ENCODE measurements at regions not wholly inside any gene's neighbourhood (a gene's known extent, or its start where the extent isn't known, plus 50 kb on each side); places are given as distances from the start of the nearest gene placed in this dataset.

GRCh38 chr6:81813305-81813704 lies 60.8 kb upstream of the TENT5A start:
- H3K18ac ChIP-seq (ENCODE audit: extremely low read depth, low read length) = no peak overlapping the region
- no peak overlapping the region for H3K4me3 ChIP-seq (ENCODE audit: extremely low read depth in 1 of 4, insufficient read depth in 2 of 4, low read depth in 3 of 4, low read length in 4 of 4)
- CTCF ChIA-PET (ENCODE audit: partially characterized antibody) = interaction anchor here (1.2 kb wide), 1 partner anchor 10 kb away, joined by 3 read pairs; no protein-coding TSS in a partner anchor
- H4K20me1 ChIP-seq (replicated peaks in 1 of 2; ENCODE audit: control insufficient read depth in 1 of 2, insufficient read depth in 2 of 2, low read length in 2 of 2) = no peaks in the 10 kb centered on the region
- H3K23ac ChIP-seq (ENCODE audit: insufficient read length) = no peak overlapping the region
- H3K4me2 ChIP-seq (ENCODE audit: insufficient read depth in 1 of 2, low read depth in 2 of 2, low read length in 2 of 2) = no peak overlapping the region
- TF ChIP-seq CEBPB (IDR thresholded peaks at IDR 0.05; ENCODE audit: low read depth, low read length) (no peak), SIRT6 (IDR thresholded peaks at IDR 0.05; ENCODE audit: low read length) (no peak), POLR2A (IDR thresholded peaks at IDR 0.05; ENCODE audit: control extremely low read depth in 1 of 2, low read depth in 2 of 2, low read length in 2 of 2) (no peak), HDAC6 (IDR thresholded peaks at IDR 0.05; ENCODE audit: low read depth, low read length) (no peak), SRF (IDR thresholded peaks at IDR 0.05; ENCODE audit: low read depth, low read length) (no peak), E2F6 (IDR thresholded peaks at IDR 0.05) (no peak), ATF3 (IDR thresholded peaks at IDR 0.05; ENCODE audit: insufficient read depth, low read depth, low read length) (no peak)
- H2BK5ac ChIP-seq (ENCODE audit: low read depth, low read length) = no peak overlapping the region
- no peak overlapping the region for H3K9ac ChIP-seq (replicated peaks in 1 of 4; ENCODE audit: extremely low read depth in 1 of 4, low read depth in 3 of 4, low read length in 3 of 4)
- H2BK12ac ChIP-seq (ENCODE audit: low read depth, low read length) = no peak overlapping the region
- H4K5ac ChIP-seq (ENCODE audit: insufficient read length, low read depth, low read length) = no peak overlapping the region
- H2AFZ ChIP-seq (ENCODE audit: low read length) = no peak overlapping the region
- H3K27ac ChIP-seq (ENCODE audit: low read depth, low read length) = no peak overlapping the region
- FAIRE-seq (no peak), DNase-seq (ENCODE audit: low read depth in 1 of 2, low spot score in 2 of 2) (no peak)
- H3K36me3 ChIP-seq (ENCODE audit: control insufficient read depth in 2 of 4, insufficient read depth in 4 of 4, low read length in 3 of 4) = no peaks in the 10 kb centered on the region
- no peak overlapping the region for H2BK15ac ChIP-seq (ENCODE audit: low read length)
- H4K91ac ChIP-seq (replicated peaks; ENCODE audit: insufficient read length, low read length) = no peak overlapping the region
- H3K4me1 ChIP-seq (replicated peaks in 1 of 4; ENCODE audit: control insufficient read depth in 3 of 4, insufficient read depth in 4 of 4, low read length in 3 of 4) = no peaks in the 10 kb centered on the region
- H3K79me1 ChIP-seq (ENCODE audit: low read depth, low read length) = no peaks in the 10 kb centered on the region
- H2AK5ac ChIP-seq (ENCODE audit: low read depth, low read length) = no peak overlapping the region
- POLR2A ChIA-PET (ENCODE audit: partially characterized antibody) = no interaction called here
- H4K8ac ChIP-seq (ENCODE audit: extremely low read depth, insufficient read depth, low read length) = no peak overlapping the region
- H3K14ac ChIP-seq (ENCODE audit: insufficient read length) = no peak overlapping the region
- no peaks in the 10 kb centered on the region for H3K79me2 ChIP-seq (ENCODE audit: control insufficient read depth in 1 of 2, insufficient read depth in 2 of 2, low read length in 2 of 2)
- H3K56ac ChIP-seq (replicated peaks; ENCODE audit: insufficient read length, low read depth, low read length) = no peak overlapping the region
- no peak overlapping the region for H2BK120ac ChIP-seq (replicated peaks; ENCODE audit: low read depth, low read length)
- no peaks in the 10 kb centered on the region for H3K23me2 ChIP-seq (ENCODE audit: low read depth, low read length)
- H3K4ac ChIP-seq (replicated peaks; ENCODE audit: insufficient read length, low read depth, low read length) = no peak overlapping the region
- H3K27me3 ChIP-seq (replicated peaks in 1 of 4; ENCODE audit: control insufficient read depth in 3 of 4, extremely low read depth in 1 of 4, insufficient read depth in 3 of 4, low read length in 3 of 4) = no peaks in the 10 kb centered on the region
- no peak overlapping the region for H2BK20ac ChIP-seq (ENCODE audit: low read length)
- H3K9me3 ChIP-seq (ENCODE audit: insufficient read depth in 2 of 2, low read depth in 1 of 2, low read length in 1 of 2) = no peaks in the 10 kb centered on the region

Measured in H1 (cell line).